ENCODE measurements at regions not wholly inside any gene's neighbourhood (a gene's known extent, or its start where the extent isn't known, plus 50 kb on each side); places are given as distances from the start of the nearest gene placed in this dataset.

- TF ChIP-seq, protein P1, sequence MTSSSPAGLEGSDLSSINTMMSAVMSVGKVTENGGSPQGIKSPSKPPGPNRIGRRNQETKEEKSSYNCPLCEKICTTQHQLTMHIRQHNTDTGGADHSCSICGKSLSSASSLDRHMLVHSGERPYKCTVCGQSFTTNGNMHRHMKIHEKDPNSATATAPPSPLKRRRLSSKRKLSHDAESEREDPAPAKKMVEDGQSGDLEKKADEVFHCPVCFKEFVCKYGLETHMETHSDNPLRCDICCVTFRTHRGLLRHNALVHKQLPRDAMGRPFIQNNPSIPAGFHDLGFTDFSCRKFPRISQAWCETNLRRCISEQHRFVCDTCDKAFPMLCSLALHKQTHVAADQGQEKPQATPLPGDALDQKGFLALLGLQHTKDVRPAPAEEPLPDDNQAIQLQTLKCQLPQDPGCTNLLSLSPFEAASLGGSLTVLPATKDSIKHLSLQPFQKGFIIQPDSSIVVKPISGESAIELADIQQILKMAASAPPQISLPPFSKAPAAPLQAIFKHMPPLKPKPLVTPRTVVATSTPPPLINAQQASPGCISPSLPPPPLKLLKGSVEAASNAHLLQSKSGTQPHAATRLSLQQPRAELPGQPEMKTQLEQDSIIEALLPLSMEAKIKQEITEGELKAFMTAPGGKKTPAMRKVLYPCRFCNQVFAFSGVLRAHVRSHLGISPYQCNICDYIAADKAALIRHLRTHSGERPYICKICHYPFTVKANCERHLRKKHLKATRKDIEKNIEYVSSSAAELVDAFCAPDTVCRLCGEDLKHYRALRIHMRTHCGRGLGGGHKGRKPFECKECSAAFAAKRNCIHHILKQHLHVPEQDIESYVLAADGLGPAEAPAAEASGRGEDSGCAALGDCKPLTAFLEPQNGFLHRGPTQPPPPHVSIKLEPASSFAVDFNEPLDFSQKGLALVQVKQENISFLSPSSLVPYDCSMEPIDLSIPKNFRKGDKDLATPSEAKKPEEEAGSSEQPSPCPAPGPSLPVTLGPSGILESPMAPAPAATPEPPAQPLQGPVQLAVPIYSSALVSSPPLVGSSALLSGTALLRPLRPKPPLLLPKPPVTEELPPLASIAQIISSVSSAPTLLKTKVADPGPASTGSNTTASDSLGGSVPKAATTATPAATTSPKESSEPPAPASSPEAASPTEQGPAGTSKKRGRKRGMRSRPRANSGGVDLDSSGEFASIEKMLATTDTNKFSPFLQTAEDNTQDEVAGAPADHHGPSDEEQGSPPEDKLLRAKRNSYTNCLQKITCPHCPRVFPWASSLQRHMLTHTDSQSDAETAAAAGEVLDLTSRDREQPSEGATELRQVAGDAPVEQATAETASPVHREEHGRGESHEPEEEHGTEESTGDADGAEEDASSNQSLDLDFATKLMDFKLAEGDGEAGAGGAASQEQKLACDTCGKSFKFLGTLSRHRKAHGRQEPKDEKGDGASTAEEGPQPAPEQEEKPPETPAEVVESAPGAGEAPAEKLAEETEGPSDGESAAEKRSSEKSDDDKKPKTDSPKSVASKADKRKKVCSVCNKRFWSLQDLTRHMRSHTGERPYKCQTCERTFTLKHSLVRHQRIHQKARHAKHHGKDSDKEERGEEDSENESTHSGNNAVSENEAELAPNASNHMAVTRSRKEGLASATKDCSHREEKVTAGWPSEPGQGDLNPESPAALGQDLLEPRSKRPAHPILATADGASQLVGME (CRISPR knock-in tag; IDR thresholded peaks at IDR 0.05) = no peak
Measured at GRCh38 chr1:114336360-114336759, 174.6 kb downstream of the TRIM33 start (continued).

- BruUV-seq (replicated peaks) = no TSS peak
- no peak overlapping the region for H3K27ac ChIP-seq (ENCODE audit: extremely low read depth, low read depth, low read length)
- POLR2A ChIA-PET = interaction anchor here (1.1 kb wide), 1 partner anchor 12 kb away, joined by 3 read pairs; no protein-coding TSS in a partner anchor
- peaks cover 8 to 11% of the 10 kb centered on the region in 2 experiments; a peak in 4 of 5 replicates for H3K27me3 ChIP-seq (ENCODE audit: control insufficient read depth in 2 of 2, insufficient read depth in 2 of 2, low read length in 2 of 2)
- no peak overlapping the region for H3K4me2 ChIP-seq (ENCODE audit: insufficient read depth, low read length)
- no peaks in the 10 kb centered on the region for H3K9me1 ChIP-seq (ENCODE audit: control insufficient read depth, insufficient read depth, low read length)
- intact Hi-C loops (cut with micrococcal nuclease) = no loop called here
- no peak overlapping the region for H2AFZ ChIP-seq (ENCODE audit: low read depth, low read length)
- in situ Hi-C loops (cut with MboI) = no loop called here
- CTCF ChIA-PET (ENCODE audit: low intra/inter-chr PET ratio) = interaction anchor here (0.7 kb wide), 1 partner anchor 351 kb away, joined by 4 read pairs; no protein-coding TSS in a partner anchor
- FAIRE-seq (no peak), DNase-seq (ENCODE audit: extremely low read depth in 1 of 4, low spot score in 3 of 4) (no peak), ATAC-seq (peak; percentile 57; the same call in 2 of the 3 replicates)
- H3K79me2 ChIP-seq (ENCODE audit: control insufficient read depth, insufficient read depth, low read length) = no peaks in the 10 kb centered on the region
- no peaks in the 10 kb centered on the region for H3K9me3 ChIP-seq (replicated peaks; ENCODE audit: control insufficient read depth, insufficient read depth, low read depth, low read length)
- H4K20me1 ChIP-seq (replicated peaks; ENCODE audit: control insufficient read depth, insufficient read depth, low read length) = no peaks in the 10 kb centered on the region
- H3K4me3 ChIP-seq = no peak overlapping the region
- H3K36me3 ChIP-seq (ENCODE audit: control insufficient read depth, insufficient read depth, low read length) = no peaks in the 10 kb centered on the region
- no peaks in the 10 kb centered on the region; a peak in 1 of 5 replicates for H3K4me1 ChIP-seq (replicated peaks in 1 of 2; ENCODE audit: control insufficient read depth in 2 of 2, insufficient read depth in 2 of 2, low read length in 2 of 2)
- H3K9ac ChIP-seq (ENCODE audit: insufficient read depth in 1 of 2, low read depth in 2 of 2, low read length in 2 of 2) = no peak overlapping the region
- TF ChIP-seq CTCF (IDR thresholded peaks at IDR 0.05 in 2 of 3, conservative IDR thresholded peaks at IDR 0.05 in 1 of 3; ENCODE audit: insufficient read depth in 2 of 3, low read depth in 1 of 3, low read length in 3 of 3) (peak in 2 of 3 experiments; percentile 9 to 11; a peak in 2 of 6 replicates), EP400 (IDR thresholded peaks at IDR 0.05) (no peak)
Measured at GRCh38 chr1:114335273-114335672, 175.7 kb downstream of the TRIM33 start.

All from K562 (cell line).